Mesendoderm (in vitro differentiated cells): ENCODE measurements at regions not wholly inside any gene's neighbourhood (a gene's known extent, or its start where the extent isn't known, plus 50 kb on each side); places are given as distances from the start of the nearest gene placed in this dataset.
"Not testable (repeated sequence)": the region's sequence is repeated elsewhere in the genome, so short reads cannot be mapped to it uniquely, and the experiment has no call there.

ENCODE experiments used
- DNase-seq: peaks from one replicate; pipeline ENCODE4 v3.0.0; 2013
- H2AK5ac ChIP-seq: 2 replicates; pipeline ENCODE4 v1.6.1; 2013; ENCODE audit warnings: low read length, inconsistent platforms
- H2BK120ac ChIP-seq: 2 replicates; pipeline ENCODE4 v1.6.1; 2013; ENCODE audit warnings: low read depth, mild to moderate bottlenecking, low read length, moderate library complexity, mixed read lengths
- H2BK15ac ChIP-seq: replicated peaks from 2 replicates; pipeline ENCODE4 v1.6.1; 2013; ENCODE audit warnings: low read depth, mild to moderate bottlenecking, moderate library complexity
- H2BK5ac ChIP-seq: 2 replicates; pipeline ENCODE4 v1.6.1; 2013; ENCODE audit warnings: low read length, inconsistent platforms
- H3K18ac ChIP-seq: 2 replicates; pipeline ENCODE4 v1.6.1; 2013; ENCODE audit warnings: mild to moderate bottlenecking, low read length, mixed read lengths
- H3K23ac ChIP-seq: one replicate; pipeline ENCODE4 v1.6.1; 2013; ENCODE audit warnings: low read length
- H3K27ac ChIP-seq: 2 replicates; pipeline ENCODE4 v1.5.1; 2013; ENCODE audit warnings: low read depth, mild to moderate bottlenecking, inconsistent platforms, low read length, moderate library complexity
- H3K27me3 ChIP-seq: 2 replicates; pipeline ENCODE4 v1.6.1; 2013; ENCODE audit warnings: low read length, control low read depth, mild to moderate bottlenecking, inconsistent platforms; ENCODE audit not compliant: insufficient read depth, poor library complexity
- H3K36me3 ChIP-seq: 2 replicates; pipeline ENCODE4 v1.6.1; 2013; ENCODE audit warnings: low read length, inconsistent platforms; ENCODE audit not compliant: control insufficient read depth, insufficient read depth
- H3K4ac ChIP-seq: one replicate; pipeline ENCODE4 v1.6.1; 2013; ENCODE audit warnings: low read depth, mild to moderate bottlenecking, low read length, moderate library complexity
- H3K4me1 ChIP-seq: 2 replicates; pipeline ENCODE4 v1.6.1; 2013; ENCODE audit warnings: low read depth, low read length, inconsistent platforms; ENCODE audit not compliant: control insufficient read depth
- H3K4me2 ChIP-seq: 2 replicates; pipeline ENCODE4 v1.6.1; 2013; ENCODE audit warnings: low read length
- H3K4me3 ChIP-seq: 2 replicates; pipeline ENCODE4 v1.5.1; 2013; ENCODE audit warnings: mild to moderate bottlenecking, low read length
- H3K56ac ChIP-seq: one replicate; pipeline ENCODE4 v1.6.1; 2013; ENCODE audit warnings: low read length
- H3K79me1 ChIP-seq: 2 replicates; pipeline ENCODE4 v1.6.1; 2013; ENCODE audit warnings: low read length, inconsistent platforms
- H3K79me2 ChIP-seq: 2 replicates; pipeline ENCODE4 v1.6.1; 2013; ENCODE audit warnings: mild to moderate bottlenecking, low read length; ENCODE audit not compliant: control insufficient read depth, insufficient read depth
- H3K9ac ChIP-seq: 2 replicates; pipeline ENCODE4 v1.6.1; 2013; ENCODE audit warnings: low read length, inconsistent platforms
- H4K5ac ChIP-seq: one replicate; pipeline ENCODE4 v1.6.1; 2013; ENCODE audit warnings: low read length
- H4K8ac ChIP-seq: one replicate; pipeline ENCODE4 v1.6.1; 2013; ENCODE audit warnings: low read depth, mild to moderate bottlenecking, control low read depth, low read length, moderate library complexity
- WGBS: extraction: QIAGEN DNeasy Blood & Tissue Kit; methylation state at CpG from one replicate; pipeline ENCODE4 v1.1.7; 2013; ENCODE audit warnings: low lambda C conversion rate, missing lambda C conversion rate; ENCODE audit not compliant: insufficient coverage; ENCODE audit errors: extremely low coverage; 5-methylcytosine and 5-hydroxymethylcytosine counted together

- H3K79me1 ChIP-seq, H3K18ac ChIP-seq, H3K4me2 ChIP-seq, H2BK15ac ChIP-seq, H3K4me3 ChIP-seq, H3K56ac ChIP-seq, H4K8ac ChIP-seq, H3K79me2 ChIP-seq, H4K5ac ChIP-seq, DNase-seq, H2AK5ac ChIP-seq, H3K36me3 ChIP-seq, H3K27ac ChIP-seq, H2BK5ac ChIP-seq, H3K23ac ChIP-seq, H3K27me3 ChIP-seq, H3K4me1 ChIP-seq, H3K9ac ChIP-seq, H2BK120ac ChIP-seq, H3K4ac ChIP-seq: not testable (repeated sequence)
- WGBS = no CpG with 5 or more reads among the region's 9 CpGs
Measured at GRCh38 chr12:105478788-105479187, 148.3 kb downstream of the C12orf75 start.

DNA sequence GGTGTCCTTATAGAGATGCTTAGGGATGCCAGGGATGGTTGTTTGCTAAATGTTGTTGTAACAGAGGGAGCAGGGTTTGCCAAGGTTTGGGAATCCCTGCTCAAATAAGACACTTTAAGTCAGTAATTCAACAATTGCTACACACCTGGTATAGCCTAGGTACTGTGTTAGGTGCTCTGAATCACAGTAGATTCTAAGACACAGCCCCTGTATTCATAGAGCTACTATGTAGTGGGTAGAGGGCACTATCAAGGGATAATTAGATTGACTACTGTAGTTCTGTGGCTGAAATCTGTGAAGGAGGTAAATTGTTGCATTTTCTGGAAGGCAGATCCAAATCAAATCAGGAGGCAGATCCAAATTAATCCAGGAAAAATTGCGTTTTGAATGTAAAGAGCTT is 149.2 kb downstream of the C12orf75 start:
- no CpG with 5 or more reads among the region's 1 CpG for WGBS
- H3K36me3 ChIP-seq = no peaks in the 10 kb centered on the region
- H2BK120ac ChIP-seq = no peak overlapping the region
- no peak overlapping the region for H2BK5ac ChIP-seq
- H3K9ac ChIP-seq = no peak overlapping the region
- H2AK5ac ChIP-seq = no peak overlapping the region
- no peak overlapping the region for H4K8ac ChIP-seq
- H3K4me2 ChIP-seq = no peak overlapping the region
- no peaks in the 10 kb centered on the region for H3K79me1 ChIP-seq
- no peak overlapping the region for H3K27ac ChIP-seq
- H3K23ac ChIP-seq = no peak overlapping the region
- H3K27me3 ChIP-seq = no peaks in the 10 kb centered on the region
- H4K5ac ChIP-seq = no peak overlapping the region
- no peaks in the 10 kb centered on the region for H3K79me2 ChIP-seq
- H3K18ac ChIP-seq = no peak overlapping the region
- no peak overlapping the region for H3K56ac ChIP-seq
- no peak overlapping the region for H3K4ac ChIP-seq
- H3K4me1 ChIP-seq = no peaks in the 10 kb centered on the region
- DNase-seq = no peak
- H2BK15ac ChIP-seq = no peak overlapping the region
- H3K4me3 ChIP-seq = no peak overlapping the region

- no peaks in the 10 kb centered on the region for H3K79me1 ChIP-seq
- no peak overlapping the region for H4K8ac ChIP-seq
- H3K4me3 ChIP-seq = no peak overlapping the region
- no peak overlapping the region for H2BK5ac ChIP-seq
- WGBS = no CpG with 5 or more reads among the region's 2 CpGs
- no peaks in the 10 kb centered on the region for H3K4me1 ChIP-seq
- H3K56ac ChIP-seq = no peak overlapping the region
- no peak overlapping the region for H2AK5ac ChIP-seq
- no peaks in the 10 kb centered on the region for H3K27me3 ChIP-seq
- H3K23ac ChIP-seq = no peak overlapping the region
- no peak overlapping the region for H3K4ac ChIP-seq
- no peak overlapping the region for H2BK120ac ChIP-seq
- no peak overlapping the region for H3K18ac ChIP-seq
- no peaks in the 10 kb centered on the region for H3K36me3 ChIP-seq
- H2BK15ac ChIP-seq = no peak overlapping the region
- H3K79me2 ChIP-seq = no peaks in the 10 kb centered on the region
- no peak overlapping the region for H4K5ac ChIP-seq
- H3K27ac ChIP-seq = no peak overlapping the region
- no peak overlapping the region for H3K9ac ChIP-seq
- DNase-seq = peak; percentile 65
- no peak overlapping the region for H3K4me2 ChIP-seq
Measured at GRCh38 chr12:105480162-105480561, 149.7 kb downstream of the C12orf75 start.

- no peak overlapping the region for H2BK15ac ChIP-seq
- H3K4me2 ChIP-seq = no peak overlapping the region
- WGBS = no CpG with 5 or more reads among the region's 8 CpGs
- H4K8ac ChIP-seq = no peak overlapping the region
- no peak overlapping the region for H4K5ac ChIP-seq
- H3K56ac ChIP-seq = no peak overlapping the region
- H3K9ac ChIP-seq = no peak overlapping the region
- no peak overlapping the region for H2AK5ac ChIP-seq
- H2BK5ac ChIP-seq = no peak overlapping the region
- H2BK120ac ChIP-seq = no peak overlapping the region
- no peaks in the 10 kb centered on the region for H3K36me3 ChIP-seq
- H3K4me1 ChIP-seq = no peaks in the 10 kb centered on the region
- DNase-seq = no peak
- H3K4me3 ChIP-seq = no peak overlapping the region
- H3K18ac ChIP-seq = no peak overlapping the region
- no peaks in the 10 kb centered on the region for H3K27me3 ChIP-seq
- no peak overlapping the region for H3K27ac ChIP-seq
- no peaks in the 10 kb centered on the region for H3K79me1 ChIP-seq
- no peak overlapping the region for H3K4ac ChIP-seq
- H3K79me2 ChIP-seq = no peaks in the 10 kb centered on the region
- no peak overlapping the region for H3K23ac ChIP-seq
Measured at GRCh38 chr12:105481392-105482300, 151.2 kb downstream of the C12orf75 start.

DNA sequence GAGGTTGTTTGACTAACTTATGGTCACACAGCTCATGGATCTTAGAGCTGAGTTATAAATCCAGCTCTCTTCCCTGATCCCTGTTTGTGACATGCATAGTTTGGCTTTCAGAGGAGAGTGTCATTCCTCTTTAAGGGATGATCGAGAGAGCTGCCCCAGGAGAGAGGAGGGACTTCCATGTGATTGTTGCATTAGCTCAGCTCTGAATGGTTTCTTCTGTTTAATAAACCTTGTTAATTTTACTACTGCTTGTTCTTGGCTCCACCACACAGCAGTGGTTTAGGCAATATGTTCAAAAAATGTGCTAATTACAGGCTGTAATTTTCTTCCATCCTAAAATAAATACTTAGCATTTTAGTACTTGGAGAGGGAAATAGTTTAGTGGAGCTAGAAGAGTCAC is 152.5 kb downstream of the C12orf75 start:
- WGBS = no CpG with 5 or more reads among the region's 1 CpG
- DNase-seq = no peak
- no peak overlapping the region for H3K27ac ChIP-seq
- no peaks in the 10 kb centered on the region for H3K4me1 ChIP-seq
- no peaks in the 10 kb centered on the region for H3K79me2 ChIP-seq
- no peak overlapping the region for H3K4ac ChIP-seq
- H3K18ac ChIP-seq = no peak overlapping the region
- no peak overlapping the region for H2BK120ac ChIP-seq
- H3K4me2 ChIP-seq = no peak overlapping the region
- H4K8ac ChIP-seq = no peak overlapping the region
- no peaks in the 10 kb centered on the region for H3K27me3 ChIP-seq
- H4K5ac ChIP-seq = no peak overlapping the region
- H2BK5ac ChIP-seq = no peak overlapping the region
- H2BK15ac ChIP-seq = no peak overlapping the region
- H3K56ac ChIP-seq = no peak overlapping the region
- H2AK5ac ChIP-seq = no peak overlapping the region
- H3K9ac ChIP-seq = no peak overlapping the region
- H3K79me1 ChIP-seq = no peaks in the 10 kb centered on the region
- no peak overlapping the region for H3K23ac ChIP-seq
- no peaks in the 10 kb centered on the region for H3K36me3 ChIP-seq
- no peak overlapping the region for H3K4me3 ChIP-seq

DNA sequence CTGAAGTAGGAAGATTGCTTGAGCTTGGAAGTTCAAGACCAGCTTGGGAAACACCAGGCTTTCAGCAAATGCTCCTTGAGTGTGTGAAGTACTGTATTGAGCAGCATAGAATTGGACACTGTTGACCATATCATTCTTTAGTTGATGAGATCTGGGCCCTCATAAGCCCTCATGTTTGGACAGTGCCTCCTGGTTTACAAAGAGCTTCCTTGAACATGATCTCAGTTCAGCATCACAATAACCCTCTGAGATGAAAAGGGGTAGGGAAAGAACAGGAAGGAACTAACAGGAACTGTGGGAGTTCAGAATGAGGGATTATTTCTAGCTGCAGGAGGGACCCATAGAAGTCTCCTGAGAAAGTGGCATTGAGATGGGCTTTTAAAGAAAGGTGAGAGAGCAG is 153.2 kb downstream of the C12orf75 start:
- Histone ChIP-seq H3K56ac (no peak overlapping the region), H3K4me2 (no peak overlapping the region), H3K27ac (no peak overlapping the region), H4K5ac (no peak overlapping the region), H3K36me3 (no peaks in the 10 kb centered on the region), H3K4ac (no peak overlapping the region), H3K4me3 (no peak overlapping the region), H2AK5ac (no peak overlapping the region), H3K18ac (no peak overlapping the region), H2BK15ac (no peak overlapping the region), H2BK5ac (no peak overlapping the region), H3K27me3 (no peaks in the 10 kb centered on the region), H4K8ac (no peak overlapping the region), H3K79me1 (no peaks in the 10 kb centered on the region), H2BK120ac (no peak overlapping the region), H3K23ac (no peak overlapping the region), H3K4me1 (no peaks in the 10 kb centered on the region), H3K9ac (no peak overlapping the region), H3K79me2 (no peaks in the 10 kb centered on the region)
- no peak for DNase-seq
